ENCODE measurements at regions not wholly inside any gene's neighbourhood (a gene's known extent, or its start where the extent isn't known, plus 50 kb on each side); places are given as distances from the start of the nearest gene placed in this dataset.

- Mint-ChIP-seq H3K27ac (no peak overlapping the region), H3K9me3 (ENCODE audit: low read depth) (no peaks in the 10 kb centered on the region), H3K36me3 (ENCODE audit: insufficient read depth) (no peaks in the 10 kb centered on the region), H3K27me3 (no peaks in the 10 kb centered on the region), H3K4me3 (ENCODE audit: low read depth) (no peak overlapping the region), H3K4me1 (ENCODE audit: low read depth) (peaks cover 31% of the 10 kb centered on the region)
- no peak for DNase-seq (ENCODE audit: low spot score, unreplicated experiment)
- no peak for TF ChIP-seq CTCF (IDR thresholded peaks at IDR 0.05; ENCODE audit: unreplicated experiment)
Measured at GRCh38 chr12:24081606-24082005, 132.1 kb upstream of the SOX5 start.

GRCh38 chr12:24081092-24081529 is 131.6 kb upstream of the SOX5 start:
- Mint-ChIP-seq H3K36me3 (ENCODE audit: insufficient read depth) (no peaks in the 10 kb centered on the region), H3K4me3 (ENCODE audit: low read depth) (no peak overlapping the region), H3K9me3 (ENCODE audit: low read depth) (no peaks in the 10 kb centered on the region), H3K27ac (no peak overlapping the region), H3K4me1 (ENCODE audit: low read depth) (peaks cover 27% of the 10 kb centered on the region), H3K27me3 (no peaks in the 10 kb centered on the region)
- no peak for DNase-seq (ENCODE audit: low spot score, unreplicated experiment)
- TF ChIP-seq CTCF (IDR thresholded peaks at IDR 0.05; ENCODE audit: unreplicated experiment), result no peak

- no peak for TF ChIP-seq CTCF (IDR thresholded peaks at IDR 0.05; ENCODE audit: unreplicated experiment)
- H3K27me3 Mint-ChIP-seq, result no peaks in the 10 kb centered on the region
- H3K4me3 Mint-ChIP-seq (ENCODE audit: low read depth), result no peak overlapping the region
- no peak overlapping the region for H3K27ac Mint-ChIP-seq
- no peaks in the 10 kb centered on the region for H3K9me3 Mint-ChIP-seq (ENCODE audit: low read depth)
- peaks cover 29% of the 10 kb centered on the region for H3K4me1 Mint-ChIP-seq (ENCODE audit: low read depth)
- no peaks in the 10 kb centered on the region for H3K36me3 Mint-ChIP-seq (ENCODE audit: insufficient read depth)
- no peak for DNase-seq (ENCODE audit: low spot score, unreplicated experiment)
Measured at GRCh38 chr12:24080465-24080864, 131.0 kb upstream of the SOX5 start.

GRCh38 chr12:24079083-24079482 is 129.6 kb upstream of the SOX5 start:
- Mint-ChIP-seq H3K27ac (no peak overlapping the region), H3K4me3 (ENCODE audit: low read depth) (no peak overlapping the region), H3K36me3 (ENCODE audit: insufficient read depth) (no peaks in the 10 kb centered on the region), H3K9me3 (ENCODE audit: low read depth) (no peaks in the 10 kb centered on the region), H3K27me3 (no peaks in the 10 kb centered on the region), H3K4me1 (ENCODE audit: low read depth) (peaks cover 30% of the 10 kb centered on the region)
- no peak for TF ChIP-seq CTCF (IDR thresholded peaks at IDR 0.05; ENCODE audit: unreplicated experiment)
- no peak for DNase-seq (ENCODE audit: low spot score, unreplicated experiment)

GRCh38 chr12:24078318-24078765 is 128.9 kb upstream of the SOX5 start:
- Mint-ChIP-seq H3K4me1 (ENCODE audit: low read depth) (peaks cover 32% of the 10 kb centered on the region), H3K36me3 (ENCODE audit: insufficient read depth) (no peaks in the 10 kb centered on the region), H3K27me3 (no peaks in the 10 kb centered on the region), H3K27ac (no peak overlapping the region), H3K9me3 (ENCODE audit: low read depth) (no peaks in the 10 kb centered on the region), H3K4me3 (ENCODE audit: low read depth) (no peak overlapping the region)
- DNase-seq (ENCODE audit: low spot score, unreplicated experiment), result no peak
- no peak for TF ChIP-seq CTCF (IDR thresholded peaks at IDR 0.05; ENCODE audit: unreplicated experiment)
